HEK293T (cell line): ENCODE measurements at regions not wholly inside any gene's neighbourhood (a gene's known extent, or its start where the extent isn't known, plus 50 kb on each side); places are given as distances from the start of the nearest gene placed in this dataset.

Experiments
- CTCF ChIA-PET: fragments of 350-600 bp; formaldehyde crosslinking; extraction: SDS; loops from one replicate; lab custom pipeline; 2021; ENCODE audit warnings: antibody characterized with exemption, inconsistent platforms; lab: Yijun Ruan, JAX
- POLR2A ChIA-PET: fragments of 350-600 bp; formaldehyde crosslinking; extraction: SDS; loops from one replicate; lab custom pipeline; 2020; ENCODE audit warnings: antibody characterized with exemption, inconsistent platforms; lab: Yijun Ruan, JAX
- DNase-seq: peaks from one replicate; pipeline ENCODE4 v3.0.0; 2012; ENCODE audit warnings: mixed read lengths; ENCODE audit errors: extremely low spot score
- ARNT ChIP-seq: fragments of 450-650 bp; IDR thresholded peaks from 2 replicates; pipeline ENCODE4 v1.6.1; 2017; ENCODE audit warnings: mild to moderate bottlenecking
- BHLHE40 ChIP-seq: fragments of 450-650 bp; IDR thresholded peaks from 2 replicates; pipeline ENCODE4 v1.6.1; 2016; ENCODE audit warnings: mild to moderate bottlenecking, moderate library complexity, borderline replicate concordance
- CTBP1 ChIP-seq: fragments of 450-650 bp; IDR thresholded peaks from 2 replicates; pipeline ENCODE4 v1.6.1; 2016; ENCODE audit warnings: borderline replicate concordance
- ELF4 ChIP-seq: fragments of 450-650 bp; IDR thresholded peaks from 2 replicates; pipeline ENCODE4 v1.6.1; 2017; ENCODE audit warnings: antibody characterized with exemption
- FOXA1 ChIP-seq: fragments of 450-650 bp; IDR thresholded peaks from 2 replicates; pipeline ENCODE4 v1.6.1; 2016; ENCODE audit warnings: mild to moderate bottlenecking
- FOXK2 ChIP-seq: fragments of 450-650 bp; IDR thresholded peaks from 2 replicates; pipeline ENCODE4 v1.6.1; 2016; ENCODE audit warnings: mild to moderate bottlenecking
- FOXM1 ChIP-seq: fragments of 450-650 bp; IDR thresholded peaks from 2 replicates; pipeline ENCODE4 v1.6.1; 2017; ENCODE audit warnings: mild to moderate bottlenecking, borderline replicate concordance
- HDGF ChIP-seq: fragments of 450-650 bp; IDR thresholded peaks from 2 replicates; pipeline ENCODE4 v1.6.1; 2017; ENCODE audit warnings: antibody characterized with exemption, borderline replicate concordance
- L3MBTL2 ChIP-seq: fragments of 450-650 bp; conservative IDR thresholded peaks from 2 replicates; pipeline ENCODE4 v1.6.1; 2016; ENCODE audit warnings: mild to moderate bottlenecking
- LEF1 ChIP-seq: fragments of 450-650 bp; IDR thresholded peaks from 2 replicates; pipeline ENCODE4 v1.6.1; 2017; ENCODE audit warnings: mild to moderate bottlenecking, borderline replicate concordance
- NFRKB ChIP-seq: fragments of 450-650 bp; IDR thresholded peaks from 2 replicates; pipeline ENCODE4 v1.6.1; 2016; ENCODE audit warnings: mild to moderate bottlenecking, moderate library complexity
- SP1 ChIP-seq: fragments of 450-650 bp; IDR thresholded peaks from 2 replicates; pipeline ENCODE4 v1.6.1; 2017
- SUZ12 ChIP-seq: fragments of 450-650 bp; IDR thresholded peaks from 2 replicates; pipeline ENCODE4 v1.6.1; 2016; ENCODE audit warnings: mild to moderate bottlenecking
- TARDBP ChIP-seq: fragments of 450-650 bp; IDR thresholded peaks from 2 replicates; pipeline ENCODE4 v1.6.1; 2016
- ZNF384 ChIP-seq: fragments of 450-650 bp; IDR thresholded peaks from 2 replicates; pipeline ENCODE4 v1.6.1; 2016
- TF ChIP-seq, protein P1 (sequence below): fragments of 450-650 bp; IDR thresholded peaks from 2 replicates; pipeline ENCODE4 v1.6.1; 2016

DNA sequence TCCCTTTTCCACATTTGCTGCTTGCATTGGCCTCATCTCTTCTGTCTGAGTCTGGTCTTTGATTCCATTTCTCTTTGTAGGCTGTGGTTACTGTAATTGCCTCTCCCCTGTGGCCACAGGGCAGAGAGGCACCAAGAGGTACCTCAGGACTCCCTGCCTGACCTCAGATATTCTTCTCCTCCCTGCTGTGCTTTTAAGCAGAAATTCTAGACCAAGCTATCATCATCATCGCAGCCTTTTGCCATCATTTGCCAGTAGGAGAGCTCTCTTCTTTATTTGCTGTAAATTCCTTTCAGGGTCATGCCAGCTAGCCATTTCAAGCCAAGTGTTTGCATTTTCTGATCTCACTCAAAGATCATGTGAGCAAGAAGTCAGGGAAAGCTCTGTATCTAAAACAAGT is 369.6 kb downstream of the ICE1 start:
- CTCF ChIA-PET = no interaction called here

DNA sequence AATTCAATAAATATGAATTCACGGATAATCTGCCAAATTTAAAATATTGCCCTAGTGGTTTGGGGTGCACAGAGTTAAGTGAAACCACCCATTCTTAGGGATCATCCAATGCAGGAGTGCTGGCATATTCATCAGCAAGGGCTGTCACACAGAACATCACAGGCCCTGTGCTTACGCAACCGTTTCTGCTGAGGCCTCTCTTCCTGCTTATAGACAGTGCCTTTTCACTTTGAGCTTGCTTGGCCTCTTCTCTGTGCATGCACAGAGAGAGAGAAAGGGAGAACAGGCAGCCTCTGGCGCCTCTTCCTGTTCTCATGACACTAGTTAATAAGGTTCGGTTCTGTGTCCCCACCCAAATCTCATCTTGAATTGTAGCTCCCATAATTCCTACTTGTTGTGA is 366.3 kb downstream of the ICE1 start:
- ChIA-PET POLR2A (no interaction called here), CTCF (no interaction called here)
- TF ChIP-seq BHLHE40 (no peak), ELF4 (no peak), FOXM1 (no peak), CTBP1 (no peak), SUZ12 (no peak), SP1 (no peak), FOXK2 (no peak), HDGF (no peak), ZNF384 (no peak), NFRKB (no peak), L3MBTL2 (no peak), LEF1 (no peak), FOXA1 (no peak), TARDBP (no peak), ARNT (no peak)
- no peak for DNase-seq

More for the DNA sequence above, 369.6 kb downstream of the ICE1 start:
- TF ChIP-seq FOXA1 (no peak), LEF1 (no peak), NFRKB (no peak), TARDBP (no peak), ARNT (no peak)
- POLR2A ChIA-PET = no interaction called here
- DNase-seq = no peak

DNA sequence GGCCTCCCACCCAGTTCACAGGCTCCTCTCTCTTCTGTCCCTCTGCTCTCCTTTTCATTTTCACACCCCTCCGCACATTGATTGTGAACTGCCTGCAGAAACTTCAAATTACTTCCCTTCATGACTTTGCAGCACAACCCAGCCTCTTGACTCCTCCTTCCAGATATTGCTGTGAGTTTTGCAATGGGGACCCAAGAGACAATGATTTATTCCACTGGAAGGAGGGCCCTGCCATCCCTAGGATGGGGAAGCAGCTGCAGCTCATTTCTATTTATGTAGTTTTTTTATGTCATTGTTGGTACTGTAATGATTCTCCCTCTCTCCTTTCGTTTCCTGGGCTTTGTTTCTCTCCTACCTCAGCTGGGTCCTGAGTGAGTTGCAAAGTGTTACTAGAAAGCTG is 364.9 kb downstream of the ICE1 start:
- no peak for TF ChIP-seq TARDBP
- ChIA-PET POLR2A (no interaction called here), CTCF (no interaction called here)
- no peak for DNase-seq

DNA sequence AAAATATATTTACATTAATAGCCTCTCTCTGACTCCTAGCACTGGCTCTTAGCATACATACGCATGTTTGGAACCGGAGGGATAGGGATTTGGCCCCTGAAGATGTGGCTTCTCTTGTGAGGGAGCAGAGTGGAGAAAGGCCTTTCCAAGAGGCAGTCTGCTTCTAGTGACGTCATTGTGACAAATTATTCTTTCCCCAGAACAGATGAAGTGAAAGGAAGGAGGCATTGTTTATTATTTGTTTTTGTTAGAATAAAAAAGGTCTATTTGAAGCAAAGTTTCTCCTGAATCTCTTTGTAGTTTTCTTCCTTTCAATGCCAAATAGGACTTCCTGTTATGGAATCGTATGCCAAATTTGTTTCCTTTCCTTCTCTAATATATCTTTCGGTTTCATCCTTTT is 361.6 kb downstream of the ICE1 start:
- CTCF ChIA-PET = no interaction called here
- no peak for TF ChIP-seq LEF1
- no peak for TF ChIP-seq NFRKB
- TF ChIP-seq L3MBTL2 = no peak
- no peak for TF ChIP-seq FOXM1
- no peak for TF ChIP-seq BHLHE40
- TF ChIP-seq ARNT = no peak
- POLR2A ChIA-PET = no interaction called here
- no peak for DNase-seq

DNA sequence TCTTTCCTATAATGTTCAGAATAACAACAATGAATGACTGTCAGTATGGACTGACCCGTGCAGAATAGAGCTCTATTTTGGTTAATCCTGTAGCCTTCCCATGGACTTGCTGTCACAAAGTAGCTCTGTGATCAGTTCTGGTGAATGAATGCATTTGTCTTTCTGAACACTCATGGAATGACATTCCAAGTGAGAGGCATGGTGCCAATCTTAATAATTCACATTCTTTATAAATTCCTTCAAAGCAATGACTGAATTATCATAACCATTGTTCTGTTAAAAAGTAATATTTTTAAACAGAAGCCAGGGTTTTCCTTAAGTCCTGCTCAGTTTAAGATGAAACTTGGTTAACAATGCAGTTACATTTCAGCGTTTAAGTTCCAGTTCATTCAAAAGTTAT is 360.5 kb downstream of the ICE1 start:
- ChIA-PET POLR2A (no interaction called here), CTCF (no interaction called here)
- TF ChIP-seq BHLHE40 (no peak), SP1 (no peak), HDGF (no peak), FOXK2 (no peak), ELF4 (no peak), FOXM1 (no peak)
- DNase-seq = no peak

DNA sequence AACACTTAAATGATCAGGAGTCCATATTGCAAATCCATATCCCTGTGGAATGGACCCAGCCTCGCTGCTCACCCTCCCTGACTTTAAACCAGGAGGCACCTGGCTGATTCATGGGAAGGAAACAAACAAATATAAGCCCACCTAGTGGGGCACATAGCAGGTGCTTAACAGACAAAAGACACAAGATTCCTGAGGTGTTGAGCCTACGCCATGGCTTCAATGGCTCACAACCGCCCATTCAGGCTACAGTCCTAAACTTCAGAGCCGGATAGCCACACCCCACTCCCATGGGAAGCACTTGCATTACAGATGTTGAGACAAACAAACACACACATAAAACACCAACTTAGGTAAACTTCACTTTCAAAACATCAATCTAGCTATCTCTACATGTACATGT is 359.9 kb downstream of the ICE1 start:
- ChIA-PET CTCF (interaction anchor here (0.5 kb wide), 1 partner anchor 794 kb away, joined by 6 read pairs; no protein-coding TSS in a partner anchor), POLR2A (no interaction called here)
- no peak for DNase-seq
- no peak for TF ChIP-seq L3MBTL2
- TF ChIP-seq FOXK2 = no peak
- TF ChIP-seq LEF1 = no peak
- no peak for TF ChIP-seq SUZ12
- no peak for TF ChIP-seq SP1
- no peak for TF ChIP-seq ELF4
- TF ChIP-seq FOXA1 = no peak
- no peak for TF ChIP-seq NFRKB
- TF ChIP-seq ZNF384 = no peak
- TF ChIP-seq BHLHE40 = no peak
- TF ChIP-seq FOXM1 = no peak
- no peak for TF ChIP-seq CTBP1

DNA sequence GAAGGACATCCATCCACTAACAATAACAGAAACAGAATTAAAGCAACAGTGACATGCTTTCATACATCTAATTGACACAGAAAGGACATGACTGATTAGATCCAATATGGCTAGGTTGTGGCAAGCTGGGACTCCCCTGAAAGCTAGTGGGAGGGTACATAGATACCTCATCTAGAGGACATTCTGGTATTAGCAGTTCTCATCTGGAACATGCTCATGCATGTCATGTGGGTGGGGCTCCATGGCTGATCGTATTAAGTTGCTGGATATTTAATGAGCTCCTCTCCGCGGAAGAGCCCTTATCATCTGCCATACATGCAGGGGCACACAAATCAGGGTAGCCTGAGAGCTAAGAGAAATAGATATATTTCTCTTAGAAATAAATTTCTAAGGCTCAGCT is 358.9 kb downstream of the ICE1 start:
- DNase-seq = no peak
- ChIA-PET CTCF (no interaction called here), POLR2A (no interaction called here)
- TF ChIP-seq FOXK2 = no peak
- no peak for TF ChIP-seq ARNT
- no peak for TF ChIP-seq CTBP1
- no peak for TF ChIP-seq BHLHE40
- TF ChIP-seq ELF4 = no peak
- no peak for TF ChIP-seq HDGF
- TF ChIP-seq ZNF384 = no peak
- no peak for TF ChIP-seq FOXA1

DNA sequence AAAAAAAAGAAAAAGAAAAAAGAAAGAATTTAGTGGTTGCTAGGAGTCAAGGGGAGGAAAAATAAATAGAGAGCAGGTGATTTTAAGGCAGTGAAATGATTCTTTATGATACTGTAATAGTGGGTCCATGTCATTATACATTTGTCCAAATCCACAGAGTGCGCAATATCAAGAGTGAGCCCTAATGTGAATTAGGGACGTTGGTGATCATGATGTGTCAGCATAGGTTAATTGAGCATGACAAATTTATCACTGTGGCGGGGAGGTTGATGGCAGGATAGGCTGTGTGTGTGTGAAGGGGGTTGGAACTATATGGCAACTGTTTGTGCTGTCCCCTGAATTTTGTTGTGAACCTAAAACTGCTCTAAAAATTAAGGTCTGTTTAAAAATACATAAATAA is 357.8 kb downstream of the ICE1 start:
- POLR2A ChIA-PET = no interaction called here
- CTCF ChIA-PET = interaction anchor here (0.6 kb wide), 1 partner anchor 188 kb away, joined by 5 read pairs; no protein-coding TSS in a partner anchor
- DNase-seq = no peak
- no peak for TF ChIP-seq NFRKB
- no peak for TF ChIP-seq ELF4

DNA sequence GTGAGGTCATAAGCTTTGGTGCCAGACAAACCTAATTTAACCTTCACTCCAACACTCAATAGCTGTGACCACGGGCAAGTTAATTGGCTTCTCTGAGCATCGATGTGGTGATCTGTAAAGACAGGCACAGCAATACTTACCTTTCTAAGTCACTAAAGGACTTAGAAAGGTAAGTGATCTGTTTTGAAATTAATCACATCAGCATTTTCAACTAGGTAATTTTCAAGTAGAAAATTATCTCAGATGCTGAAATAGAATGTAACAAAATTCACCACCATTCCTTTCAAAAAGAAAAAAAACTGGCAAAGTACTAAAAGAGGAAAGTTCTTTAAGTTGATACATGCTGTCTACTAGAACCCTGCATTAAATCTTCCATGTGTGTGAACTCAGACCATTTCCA is 354.5 kb downstream of the ICE1 start:
- CTCF ChIA-PET = no interaction called here
- TF ChIP-seq CTBP1 (no peak), FOXA1 (no peak), ARNT (no peak), SP1 (no peak), SUZ12 (no peak), BHLHE40 (no peak), ZNF384 (no peak), FOXK2 (no peak), TARDBP (no peak), HDGF (no peak), ELF4 (no peak), NFRKB (no peak), LEF1 (no peak), FOXM1 (no peak), L3MBTL2 (no peak)
- TF ChIP-seq, protein P1, sequence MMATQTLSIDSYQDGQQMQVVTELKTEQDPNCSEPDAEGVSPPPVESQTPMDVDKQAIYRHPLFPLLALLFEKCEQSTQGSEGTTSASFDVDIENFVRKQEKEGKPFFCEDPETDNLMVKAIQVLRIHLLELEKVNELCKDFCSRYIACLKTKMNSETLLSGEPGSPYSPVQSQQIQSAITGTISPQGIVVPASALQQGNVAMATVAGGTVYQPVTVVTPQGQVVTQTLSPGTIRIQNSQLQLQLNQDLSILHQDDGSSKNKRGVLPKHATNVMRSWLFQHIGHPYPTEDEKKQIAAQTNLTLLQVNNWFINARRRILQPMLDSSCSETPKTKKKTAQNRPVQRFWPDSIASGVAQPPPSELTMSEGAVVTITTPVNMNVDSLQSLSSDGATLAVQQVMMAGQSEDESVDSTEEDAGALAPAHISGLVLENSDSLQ = no peak
- POLR2A ChIA-PET = no interaction called here
- DNase-seq = no peak
